H9 (cell line): ENCODE measurements at regions not wholly inside any gene's neighbourhood (a gene's known extent, or its start where the extent isn't known, plus 50 kb on each side); places are given as distances from the start of the nearest gene placed in this dataset.

Source experiments
- DNase-seq: peaks from one replicate; pipeline ENCODE4 v3.0.0-alpha.2; 2017
- H2AFZ ChIP-seq: one replicate; pipeline ENCODE4 v1.6.1; 2013; ENCODE audit warnings: mild to moderate bottlenecking, low read length, control low read depth, moderate library complexity
- H2AK5ac ChIP-seq: 2 replicates; pipeline ENCODE4 v1.6.1; 2013; ENCODE audit warnings: low read length, control low read depth, mixed read lengths; ENCODE audit not compliant: insufficient read length
- H2BK120ac ChIP-seq: one replicate; pipeline ENCODE4 v1.6.1; 2013; ENCODE audit warnings: low read depth, mild to moderate bottlenecking, low read length, control low read depth, inconsistent platforms; ENCODE audit not compliant: poor library complexity, severe bottlenecking
- H2BK12ac ChIP-seq: 2 replicates; pipeline ENCODE4 v1.6.1; 2013; ENCODE audit warnings: low read length, control low read depth, mixed read lengths, low read depth; ENCODE audit not compliant: insufficient read length
- H2BK15ac ChIP-seq: 2 replicates; pipeline ENCODE4 v1.6.1; 2013; ENCODE audit warnings: low read depth, low read length, control low read depth
- H2BK20ac ChIP-seq: one replicate; pipeline ENCODE4 v1.6.1; 2013; ENCODE audit warnings: low read depth, mild to moderate bottlenecking, low read length, control low read depth, inconsistent platforms; ENCODE audit not compliant: poor library complexity, severe bottlenecking
- H2BK5ac ChIP-seq: 2 replicates; pipeline ENCODE4 v1.6.1; 2013; ENCODE audit warnings: low read length, control low read depth, mixed read lengths; ENCODE audit not compliant: insufficient read length
- H3K14ac ChIP-seq: 2 replicates; pipeline ENCODE4 v1.6.1; 2013; ENCODE audit warnings: low read length, control low read depth; ENCODE audit not compliant: insufficient read depth
- H3K18ac ChIP-seq: 2 replicates; pipeline ENCODE4 v1.6.1; 2013; ENCODE audit warnings: low read depth, mild to moderate bottlenecking, mixed read lengths, low read length, control low read depth; ENCODE audit not compliant: insufficient read length
- H3K23ac ChIP-seq: 2 replicates; pipeline ENCODE4 v1.6.1; 2013; ENCODE audit warnings: low read length, control low read depth, mixed read lengths, low read depth; ENCODE audit not compliant: insufficient read length
- H3K23me2 ChIP-seq: 2 replicates; pipeline ENCODE4 v1.6.1; 2013; ENCODE audit warnings: low read depth, mild to moderate bottlenecking, mixed read lengths, low read length, control low read depth; ENCODE audit not compliant: insufficient read length, poor library complexity, severe bottlenecking
- H3K27ac ChIP-seq: 2 replicates; pipeline ENCODE4 v1.5.1; 2013; ENCODE audit warnings: low read length, control low read depth, mixed read lengths, low read depth; ENCODE audit not compliant: insufficient read length
- H3K27me3 ChIP-seq: 2 replicates; pipeline ENCODE4 v1.6.1; 2013; ENCODE audit warnings: low read length, control low read depth, inconsistent platforms; ENCODE audit not compliant: insufficient read depth
- H3K4ac ChIP-seq: 2 replicates; pipeline ENCODE4 v1.6.1; 2013; ENCODE audit warnings: low read depth, mild to moderate bottlenecking, control low read depth, inconsistent platforms, low read length, moderate library complexity
- H3K4me1 ChIP-seq: 2 replicates; pipeline ENCODE4 v1.6.1; 2013; ENCODE audit warnings: low read length, control low read depth, inconsistent platforms; ENCODE audit not compliant: insufficient read depth
- H3K4me2 ChIP-seq: 2 replicates; pipeline ENCODE4 v1.6.1; 2013; ENCODE audit warnings: low read length, control low read depth, mixed read lengths; ENCODE audit not compliant: insufficient read length, insufficient read depth
- H3K56ac ChIP-seq: 2 replicates; pipeline ENCODE4 v1.6.1; 2013; ENCODE audit warnings: low read depth, mild to moderate bottlenecking, mixed read lengths, low read length, control low read depth; ENCODE audit not compliant: insufficient read length
- H3K79me1 ChIP-seq: 2 replicates; pipeline ENCODE4 v1.6.1; 2013; ENCODE audit warnings: low read depth, mild to moderate bottlenecking, moderate library complexity, low read length, control low read depth, inconsistent platforms; ENCODE audit not compliant: insufficient read depth, poor library complexity, severe bottlenecking
- H3K79me2 ChIP-seq: 2 replicates; pipeline ENCODE4 v1.6.1; 2013; ENCODE audit warnings: low read length, control low read depth, inconsistent platforms; ENCODE audit not compliant: insufficient read depth
- H3K9ac ChIP-seq: 2 replicates; pipeline ENCODE4 v1.6.1; 2013; ENCODE audit warnings: low read length, control low read depth, mixed read lengths; ENCODE audit not compliant: insufficient read length; ENCODE audit errors: extremely low read depth
- H3K9me3 ChIP-seq: one replicate; pipeline ENCODE4 v1.6.1; 2013; ENCODE audit warnings: low read depth, low read length, inconsistent platforms; ENCODE audit not compliant: control insufficient read depth
- H3T11ph ChIP-seq: one replicate; pipeline ENCODE4 v1.6.1; 2013; ENCODE audit warnings: mild to moderate bottlenecking, low read length, control low read depth, inconsistent platforms
- H4K20me1 ChIP-seq: one replicate; pipeline ENCODE4 v1.6.1; 2013; ENCODE audit not compliant: control insufficient read depth, insufficient read length, insufficient read depth
- H4K5ac ChIP-seq: 2 replicates; pipeline ENCODE4 v1.6.1; 2013; ENCODE audit warnings: low read depth, mild to moderate bottlenecking, mixed read lengths, low read length, control low read depth; ENCODE audit not compliant: insufficient read length
- H4K8ac ChIP-seq: replicated peaks from 2 replicates; pipeline ENCODE4 v1.6.1; 2013; ENCODE audit warnings: low read length, control low read depth, mixed read lengths, low read depth; ENCODE audit not compliant: insufficient read length
- H4K91ac ChIP-seq: 2 replicates; pipeline ENCODE4 v1.6.1; 2013; ENCODE audit warnings: low read depth, mild to moderate bottlenecking, moderate library complexity, mixed read lengths, low read length, control low read depth; ENCODE audit not compliant: insufficient read length
- H3K27ac Mint-ChIP-seq, 3 experiments: 2 replicates in 2 of 3; 3 replicates in 1 of 3; pipeline ENCODE4 v1.8.0; 2020 to 2021; ENCODE audit warnings: mixed read lengths in 3 of 3, mild to moderate bottlenecking in 1 of 3, moderate library complexity in 1 of 3
- H3K27me3 Mint-ChIP-seq: 2 replicates; pipeline ENCODE4 v1.8.0; 2021; ENCODE audit warnings: low read depth, mild to moderate bottlenecking, moderate library complexity, mixed read lengths
- H3K36me3 Mint-ChIP-seq, 3 experiments: 2 replicates in 2 of 3; 3 replicates in 1 of 3; pipeline ENCODE4 v1.8.0; 2020 to 2021; ENCODE audit warnings: low read depth in 3 of 3, mixed read lengths in 3 of 3; ENCODE audit not compliant: insufficient read depth in 1 of 3
- H3K4me1 Mint-ChIP-seq, 2 experiments: 2 replicates each; pipeline ENCODE4 v1.8.0; 2020; ENCODE audit warnings: mixed read lengths in 2 of 2
- H3K4me3 Mint-ChIP-seq, 2 experiments: 2 replicates in 1 of 2; 3 replicates in 1 of 2; pipeline ENCODE4 v1.8.0; 2020 to 2021; ENCODE audit warnings: mild to moderate bottlenecking in 2 of 2, mixed read lengths in 2 of 2, moderate library complexity in 1 of 2
- H3K9me3 Mint-ChIP-seq, 2 experiments: 2 replicates in 1 of 2; 3 replicates in 1 of 2; pipeline ENCODE4 v1.8.0; 2020; ENCODE audit warnings: mild to moderate bottlenecking in 2 of 2, mixed read lengths in 2 of 2, moderate library complexity in 1 of 2
- WGBS: extraction: QIAGEN DNeasy Blood & Tissue Kit; methylation state at CpG from one replicate; pipeline ENCODE4 v1.1.7; 2013; ENCODE audit warnings: missing lambda C conversion rate, low lambda C conversion rate, mixed read lengths; ENCODE audit not compliant: insufficient read length; ENCODE audit errors: extremely low coverage; 5-methylcytosine and 5-hydroxymethylcytosine counted together
- TF ChIP-seq, protein P1 (sequence below): fragments of 200-600 bp; sonication (generic); conservative IDR thresholded peaks from 3 replicates; pipeline ENCODE4 v1.8.0; 2021; ENCODE audit warnings: antibody characterized with exemption, mild to moderate bottlenecking

DNA sequence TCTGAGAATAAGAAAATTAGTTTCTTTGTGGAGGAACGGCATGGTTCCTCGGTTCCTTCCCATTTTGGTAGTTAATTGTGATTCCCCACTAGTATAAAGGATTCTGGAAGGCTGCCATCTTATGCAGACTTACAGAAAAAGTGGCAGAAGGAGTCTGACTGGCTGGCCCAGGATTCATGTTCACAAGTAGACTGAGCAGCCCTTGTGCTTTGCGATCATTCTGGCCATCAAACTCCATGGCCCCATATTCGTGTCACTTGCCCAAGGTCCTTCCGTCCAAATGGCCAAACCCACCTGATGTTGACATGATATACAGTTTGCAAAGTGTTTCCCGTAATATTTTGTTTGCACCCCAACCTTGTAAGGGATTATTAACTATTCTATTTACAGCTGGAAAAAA is 297.2 kb upstream of the AMIGO2 start:
- no peaks in the 10 kb centered on the region for H3K4me1 ChIP-seq
- H3K79me2 ChIP-seq, result no peaks in the 10 kb centered on the region
- no peaks in the 10 kb centered on the region for H3K27me3 ChIP-seq
- Mint-ChIP-seq H3K9me3 (peaks cover 0 to under 1% of the 10 kb centered on the region in 2 experiments; a peak in 4 of 5 replicates), H3K4me3 (no peak overlapping the region), H3K4me1 (0 out of 4 replicates have a peak, but pooled peaks cover 2% of the 10 kb centered on the region in 2 experiments), H3K36me3 (no peaks in the 10 kb centered on the region), H3K27me3 (no peaks in the 10 kb centered on the region), H3K27ac (no peak overlapping the region)
- no peak overlapping the region for H3K56ac ChIP-seq
- no peak overlapping the region for H3T11ph ChIP-seq
- no peaks in the 10 kb centered on the region for H3K79me1 ChIP-seq
- H2BK20ac ChIP-seq, result no peak overlapping the region
- TF ChIP-seq, protein P1, sequence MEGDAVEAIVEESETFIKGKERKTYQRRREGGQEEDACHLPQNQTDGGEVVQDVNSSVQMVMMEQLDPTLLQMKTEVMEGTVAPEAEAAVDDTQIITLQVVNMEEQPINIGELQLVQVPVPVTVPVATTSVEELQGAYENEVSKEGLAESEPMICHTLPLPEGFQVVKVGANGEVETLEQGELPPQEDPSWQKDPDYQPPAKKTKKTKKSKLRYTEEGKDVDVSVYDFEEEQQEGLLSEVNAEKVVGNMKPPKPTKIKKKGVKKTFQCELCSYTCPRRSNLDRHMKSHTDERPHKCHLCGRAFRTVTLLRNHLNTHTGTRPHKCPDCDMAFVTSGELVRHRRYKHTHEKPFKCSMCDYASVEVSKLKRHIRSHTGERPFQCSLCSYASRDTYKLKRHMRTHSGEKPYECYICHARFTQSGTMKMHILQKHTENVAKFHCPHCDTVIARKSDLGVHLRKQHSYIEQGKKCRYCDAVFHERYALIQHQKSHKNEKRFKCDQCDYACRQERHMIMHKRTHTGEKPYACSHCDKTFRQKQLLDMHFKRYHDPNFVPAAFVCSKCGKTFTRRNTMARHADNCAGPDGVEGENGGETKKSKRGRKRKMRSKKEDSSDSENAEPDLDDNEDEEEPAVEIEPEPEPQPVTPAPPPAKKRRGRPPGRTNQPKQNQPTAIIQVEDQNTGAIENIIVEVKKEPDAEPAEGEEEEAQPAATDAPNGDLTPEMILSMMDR, result no peak
- no peaks in the 10 kb centered on the region for H4K20me1 ChIP-seq
- DNase-seq, result no peak
- H3K14ac ChIP-seq, result no peak overlapping the region
- H2BK5ac ChIP-seq, result no peak overlapping the region
- H3K4ac ChIP-seq, result no peak overlapping the region
- H4K91ac ChIP-seq, result no peak overlapping the region
- no peak overlapping the region for H3K18ac ChIP-seq
- H4K5ac ChIP-seq, result no peak overlapping the region
- H2AK5ac ChIP-seq, result no peak overlapping the region
- H4K8ac ChIP-seq, result no peak overlapping the region
- no CpG with 5 or more reads among the region's 6 CpGs for WGBS
- H3K23me2 ChIP-seq, result no peaks in the 10 kb centered on the region
- no peaks in the 10 kb centered on the region for H3K9me3 ChIP-seq
- H2AFZ ChIP-seq, result no peak overlapping the region
- no peak overlapping the region for H3K27ac ChIP-seq
- H3K9ac ChIP-seq, result no peak overlapping the region
- no peak overlapping the region for H3K23ac ChIP-seq
- H2BK15ac ChIP-seq, result no peak overlapping the region
- no peak overlapping the region for H2BK120ac ChIP-seq
- no peak overlapping the region for H3K4me2 ChIP-seq
- no peak overlapping the region for H2BK12ac ChIP-seq
